IgD-negative memory B cell (primary cell): ENCODE measurements at regions not wholly inside any gene's neighbourhood (a gene's known extent, or its start where the extent isn't known, plus 50 kb on each side); places are given as distances from the start of the nearest gene placed in this dataset.

Experiments
- H3K27ac Mint-ChIP-seq, 3 donors: one replicate each; pipeline ENCODE4 v1.8.0; 2020 to 2022; ENCODE audit warnings: mild to moderate bottlenecking in 3 of 3, mixed read lengths in 3 of 3, moderate library complexity in 1 of 3
- H3K27me3 Mint-ChIP-seq: one replicate; pipeline ENCODE4 v1.8.0; 2021; ENCODE audit warnings: mixed read lengths
- H3K36me3 Mint-ChIP-seq: one replicate; pipeline ENCODE4 v1.8.0; 2020; ENCODE audit warnings: mild to moderate bottlenecking, mixed read lengths
- H3K4me1 Mint-ChIP-seq, 3 donors: one replicate each; pipeline ENCODE4 v1.8.0; 2020 to 2022; ENCODE audit warnings: mixed read lengths in 3 of 3, mild to moderate bottlenecking in 1 of 3
- H3K4me3 Mint-ChIP-seq, 4 donors: one replicate each; pipeline ENCODE4 v1.8.0; 2020 to 2022; ENCODE audit warnings: mild to moderate bottlenecking in 4 of 4, mixed read lengths in 4 of 4, moderate library complexity in 3 of 4
- H3K9me3 Mint-ChIP-seq, 3 donors: one replicate each; pipeline ENCODE4 v1.8.0; 2020 to 2021; ENCODE audit warnings: mixed read lengths in 3 of 3, mild to moderate bottlenecking in 1 of 3

DNA sequence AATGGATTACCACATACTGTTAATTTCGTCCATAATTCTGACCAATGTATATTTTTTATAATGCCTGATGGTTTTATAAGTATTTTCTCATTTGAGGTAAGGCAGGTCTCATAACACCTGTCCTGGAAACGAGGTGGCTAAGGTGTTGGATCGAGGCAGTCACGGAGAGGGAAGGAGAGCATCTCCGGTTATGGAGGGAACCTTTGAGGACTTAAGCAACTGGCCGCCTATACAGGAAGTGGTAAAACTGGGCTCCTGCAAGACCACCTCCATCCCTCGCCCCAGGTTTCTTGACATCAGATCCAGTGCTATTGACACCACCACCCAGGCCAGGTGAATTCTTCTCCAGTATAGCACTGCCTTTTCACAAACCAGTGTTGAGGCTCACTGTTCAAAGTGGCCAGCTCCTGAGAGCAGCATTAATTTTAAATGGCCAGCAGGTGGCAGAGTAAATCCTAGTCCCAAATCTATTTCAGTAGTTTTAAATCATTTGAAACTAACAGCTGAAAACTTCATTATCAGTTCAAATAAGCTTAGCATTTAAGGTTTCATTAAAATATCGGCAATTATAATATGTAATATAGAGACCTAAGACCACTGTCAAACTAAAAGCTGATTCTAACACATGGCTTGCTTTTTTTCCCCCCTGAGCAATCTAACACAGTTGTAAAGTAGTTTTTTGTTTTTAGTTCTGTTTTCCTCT is 100.8 kb downstream of the PPM1A start:
- Mint-ChIP-seq H3K9me3 (no peaks in the 10 kb centered on the region), H3K27me3 (peaks cover 3% of the 10 kb centered on the region)

DNA sequence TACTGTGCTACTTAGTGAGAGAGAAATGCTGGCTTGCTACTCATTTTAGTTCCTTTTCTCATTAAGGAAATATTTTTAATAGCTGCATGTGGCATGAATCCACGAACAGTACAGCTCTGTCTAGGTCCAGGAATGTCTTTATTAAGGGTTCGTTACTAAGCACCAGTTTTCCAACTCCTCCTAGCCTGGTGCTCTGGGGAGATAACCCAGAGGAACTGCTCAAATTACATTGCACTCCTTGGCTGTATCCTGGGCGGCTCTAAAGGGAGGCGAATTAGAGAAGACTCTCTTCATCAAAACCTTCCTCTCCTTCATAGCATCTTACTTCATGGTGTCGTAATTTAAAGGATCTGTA is 101.3 kb downstream of the PPM1A start:
- no peaks in the 10 kb centered on the region for H3K9me3 Mint-ChIP-seq
- H3K27me3 Mint-ChIP-seq, result peaks cover 3% of the 10 kb centered on the region
- no peaks in the 10 kb centered on the region for H3K36me3 Mint-ChIP-seq

More for the DNA sequence above, 100.8 kb downstream of the PPM1A start:
- Mint-ChIP-seq H3K27ac (no peak overlapping the region), H3K36me3 (no peaks in the 10 kb centered on the region), H3K4me1 (peaks cover 0 to 3% (median 0%) of the 10 kb centered on the region in 3 donors), H3K4me3 (no peak overlapping the region)

DNA sequence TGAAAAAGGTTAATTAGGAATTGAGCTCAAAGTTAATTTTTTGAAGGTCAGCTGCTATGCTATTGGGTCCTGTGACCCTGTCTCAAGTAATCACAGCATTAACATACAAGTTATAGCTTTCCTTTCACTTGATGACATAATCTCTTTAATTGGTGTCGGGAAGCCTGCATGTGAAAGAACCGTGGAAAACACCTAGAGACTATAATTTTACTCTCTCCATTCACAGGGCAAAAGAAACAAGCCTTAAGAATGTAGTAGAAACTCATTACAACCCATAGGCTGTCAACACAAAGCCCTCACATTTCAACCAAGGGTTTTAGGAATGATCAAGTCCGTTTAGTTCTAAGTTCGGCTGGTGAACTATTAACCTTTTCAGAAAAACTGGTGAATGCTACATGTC is 104.4 kb downstream of the PPM1A start:
- Mint-ChIP-seq H3K27ac (no peak overlapping the region), H3K9me3 (no peaks in the 10 kb centered on the region), H3K4me1 (no peaks in the 10 kb centered on the region), H3K36me3 (no peaks in the 10 kb centered on the region), H3K4me3 (no peak overlapping the region), H3K27me3 (peaks cover 5% of the 10 kb centered on the region)

More for the DNA sequence above, 101.3 kb downstream of the PPM1A start:
- H3K4me3 Mint-ChIP-seq, result no peak overlapping the region
- peaks cover 0 to 3% (median 0%) of the 10 kb centered on the region in 3 donors for H3K4me1 Mint-ChIP-seq
- H3K27ac Mint-ChIP-seq, result peak overlapping the region in 1 of 3 donors; percentile 26

- Mint-ChIP-seq H3K27me3 (peaks cover 3% of the 10 kb centered on the region), H3K4me1 (no peaks in the 10 kb centered on the region), H3K36me3 (no peaks in the 10 kb centered on the region), H3K9me3 (no peaks in the 10 kb centered on the region), H3K27ac (no peak overlapping the region), H3K4me3 (no peak overlapping the region)
Observed at GRCh38 chr14:60355768-60356167, 106.7 kb downstream of the PPM1A start.

GRCh38 chr14:60356386-60356785 is 107.4 kb downstream of the PPM1A start:
- peaks cover 3% of the 10 kb centered on the region for H3K27me3 Mint-ChIP-seq
- H3K36me3 Mint-ChIP-seq, result no peaks in the 10 kb centered on the region
- H3K4me1 Mint-ChIP-seq, result no peaks in the 10 kb centered on the region
- no peaks in the 10 kb centered on the region for H3K9me3 Mint-ChIP-seq
- H3K4me3 Mint-ChIP-seq, result no peak overlapping the region
- H3K27ac Mint-ChIP-seq, result no peak overlapping the region

DNA sequence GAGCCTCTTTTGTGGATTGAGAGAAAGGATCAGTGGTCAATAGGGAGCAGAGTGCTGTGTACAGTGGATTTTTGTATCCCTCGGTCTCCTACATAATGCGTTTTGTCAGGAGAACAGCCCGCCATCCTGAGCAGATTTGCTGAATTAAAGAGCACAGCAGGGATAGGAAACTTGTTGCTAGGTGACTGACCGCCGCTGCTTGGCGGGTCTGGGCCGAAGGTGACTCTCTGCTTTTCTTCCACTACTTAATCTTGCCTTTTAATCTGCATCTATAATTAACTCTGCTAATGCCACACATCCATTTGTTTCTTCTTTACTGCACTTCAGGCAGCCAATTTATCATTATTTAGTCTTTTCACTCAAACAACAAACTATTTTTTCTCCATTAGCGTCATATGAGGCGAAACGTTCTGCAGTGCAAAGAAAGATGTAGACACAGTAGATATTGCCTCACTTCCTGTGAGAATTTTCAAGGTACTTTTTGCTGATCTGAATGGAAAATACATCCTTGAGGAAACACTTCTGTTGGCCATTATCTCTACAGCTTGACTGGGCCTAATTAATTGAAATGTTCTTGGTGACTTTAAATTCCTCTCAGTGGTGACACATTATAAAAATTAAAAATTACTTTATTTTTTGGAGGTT is 108.0 kb downstream of the PPM1A start:
- Mint-ChIP-seq H3K36me3 (no peaks in the 10 kb centered on the region), H3K27me3 (peaks cover 3% of the 10 kb centered on the region), H3K4me1 (no peaks in the 10 kb centered on the region), H3K9me3 (no peaks in the 10 kb centered on the region), H3K27ac (no peak overlapping the region), H3K4me3 (no peak overlapping the region)

- Mint-ChIP-seq H3K27ac (no peak overlapping the region), H3K4me3 (no peak overlapping the region), H3K36me3 (no peaks in the 10 kb centered on the region), H3K9me3 (no peaks in the 10 kb centered on the region), H3K4me1 (no peaks in the 10 kb centered on the region), H3K27me3 (peaks cover 4% of the 10 kb centered on the region)
Observed at GRCh38 chr14:60357551-60358149, 108.6 kb downstream of the PPM1A start.

DNA sequence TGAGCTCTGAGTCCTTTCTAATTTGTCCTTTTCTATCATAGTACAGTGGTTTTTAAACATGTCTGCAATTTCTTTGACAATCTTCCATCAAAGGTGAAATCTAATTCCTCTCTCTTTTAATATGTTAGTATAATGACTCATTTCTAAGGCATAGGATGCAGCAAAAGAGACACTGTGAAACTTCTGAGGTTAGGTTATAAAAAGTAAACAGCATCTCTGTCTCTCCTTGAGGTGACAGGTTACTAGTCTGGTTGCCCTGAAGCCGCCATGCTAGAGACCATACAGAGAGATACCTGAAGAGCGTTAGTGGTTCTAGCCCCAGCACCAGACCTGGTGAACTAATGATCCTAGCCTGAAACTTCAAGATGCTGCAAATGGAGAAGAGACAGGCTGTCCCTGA is 114.3 kb downstream of the PPM1A start:
- Mint-ChIP-seq H3K27me3 (peaks cover 9% of the 10 kb centered on the region), H3K36me3 (peaks cover 4% of the 10 kb centered on the region), H3K27ac (no peak overlapping the region), H3K9me3 (no peaks in the 10 kb centered on the region), H3K4me3 (no peak overlapping the region), H3K4me1 (no peaks in the 10 kb centered on the region)

- Mint-ChIP-seq H3K27me3 (peaks cover 9% of the 10 kb centered on the region), H3K4me1 (no peaks in the 10 kb centered on the region), H3K4me3 (no peak overlapping the region), H3K27ac (no peak overlapping the region), H3K36me3 (peaks cover 4% of the 10 kb centered on the region), H3K9me3 (no peaks in the 10 kb centered on the region)
Observed at GRCh38 chr14:60363687-60364086, 114.7 kb downstream of the PPM1A start.

DNA sequence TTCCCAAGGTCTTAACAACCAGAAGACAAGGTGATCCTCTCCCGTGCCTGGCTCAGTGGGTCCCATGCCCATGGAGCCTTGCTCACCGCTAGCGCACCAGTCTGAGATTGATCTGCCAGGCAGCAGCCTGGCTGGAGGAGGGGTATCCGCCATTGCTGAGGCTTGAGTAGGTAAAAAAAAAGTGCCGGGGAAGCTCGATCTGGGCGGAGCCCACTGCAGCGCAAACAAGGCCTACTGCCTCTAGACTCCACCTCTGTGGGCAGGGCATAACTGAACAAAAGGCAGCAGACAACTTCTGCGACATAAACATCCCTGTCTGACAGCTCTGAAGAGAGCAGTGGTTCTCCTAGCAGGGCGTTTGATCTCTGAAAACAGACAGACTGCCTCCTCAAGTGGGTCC is 104.0 kb downstream of the C14orf39 start:
- Mint-ChIP-seq H3K4me3 (no peak overlapping the region), H3K9me3 (peaks cover 0 to 3% (median 0%) of the 10 kb centered on the region in 3 donors), H3K27ac (no peak overlapping the region)

More for the DNA sequence above, 104.0 kb downstream of the C14orf39 start:
- H3K36me3 Mint-ChIP-seq, result no peaks in the 10 kb centered on the region
- H3K4me1 Mint-ChIP-seq, result no peaks in the 10 kb centered on the region
- peaks cover 2% of the 10 kb centered on the region for H3K27me3 Mint-ChIP-seq
